ENCODE measurements at regions not wholly inside any gene's neighbourhood (a gene's known extent, or its start where the extent isn't known, plus 50 kb on each side); places are given as distances from the start of the nearest gene placed in this dataset.
"Not testable (repeated sequence)": the region's sequence is repeated elsewhere in the genome, so short reads cannot be mapped to it uniquely, and the experiment has no call there.

- H3K18ac ChIP-seq (ENCODE audit: extremely low read depth, low read length); H4K20me1 ChIP-seq (replicated peaks in 1 of 2; ENCODE audit: control insufficient read depth in 1 of 2, insufficient read depth in 2 of 2, low read length in 2 of 2); H2BK120ac ChIP-seq (replicated peaks; ENCODE audit: low read depth, low read length); H3K27ac ChIP-seq (ENCODE audit: low read depth, low read length); FAIRE-seq; H3K27me3 ChIP-seq (replicated peaks in 1 of 4; ENCODE audit: control insufficient read depth in 3 of 4, extremely low read depth in 1 of 4, insufficient read depth in 3 of 4, low read length in 3 of 4); H3K23ac ChIP-seq (ENCODE audit: insufficient read length); H2AK5ac ChIP-seq (ENCODE audit: low read depth, low read length); H3K56ac ChIP-seq (replicated peaks; ENCODE audit: insufficient read length, low read depth, low read length); DNase-seq (ENCODE audit: low read depth in 1 of 2, low spot score in 2 of 2); H3K4ac ChIP-seq (replicated peaks; ENCODE audit: insufficient read length, low read depth, low read length); H3K14ac ChIP-seq (ENCODE audit: insufficient read length); H2BK5ac ChIP-seq (ENCODE audit: low read depth, low read length); H4K8ac ChIP-seq (ENCODE audit: extremely low read depth, insufficient read depth, low read length); H2BK12ac ChIP-seq (ENCODE audit: low read depth, low read length); H3K36me3 ChIP-seq (ENCODE audit: control insufficient read depth in 2 of 4, insufficient read depth in 4 of 4, low read length in 3 of 4); H3K4me2 ChIP-seq (ENCODE audit: insufficient read depth in 1 of 2, low read depth in 2 of 2, low read length in 2 of 2); H3K4me1 ChIP-seq (replicated peaks in 1 of 4; ENCODE audit: control insufficient read depth in 3 of 4, insufficient read depth in 4 of 4, low read length in 3 of 4); H2AFZ ChIP-seq (ENCODE audit: low read length); POLR2A ChIA-PET (ENCODE audit: partially characterized antibody); H3K4me3 ChIP-seq (ENCODE audit: extremely low read depth in 1 of 4, insufficient read depth in 2 of 4, low read depth in 3 of 4, low read length in 4 of 4); H2BK15ac ChIP-seq (ENCODE audit: low read length); H2BK20ac ChIP-seq (ENCODE audit: low read length); H3K9ac ChIP-seq (replicated peaks in 1 of 4; ENCODE audit: extremely low read depth in 1 of 4, low read depth in 3 of 4, low read length in 3 of 4); H3K9me3 ChIP-seq (ENCODE audit: insufficient read depth in 2 of 2, low read depth in 1 of 2, low read length in 1 of 2); H3K79me2 ChIP-seq (ENCODE audit: control insufficient read depth in 1 of 2, insufficient read depth in 2 of 2, low read length in 2 of 2); H4K5ac ChIP-seq (ENCODE audit: insufficient read length, low read depth, low read length); H3K23me2 ChIP-seq (ENCODE audit: low read depth, low read length); H4K91ac ChIP-seq (replicated peaks; ENCODE audit: insufficient read length, low read length); H3K79me1 ChIP-seq (ENCODE audit: low read depth, low read length): not testable (repeated sequence)
- 97% methylated on average over 4 of the region's 4 CpGs; no CpG with 5 or more reads in 1 of the 2 experiments for WGBS, 2 experiments (ENCODE audit: extremely low coverage in 1 of 2, insufficient coverage in 1 of 2, insufficient read length in 1 of 2, insufficient replicate concordance in 2 of 2, low coverage in 1 of 2, low lambda C conversion rate in 2 of 2, missing lambda C conversion rate in 1 of 2)
- CTCF ChIA-PET (ENCODE audit: partially characterized antibody), result interaction anchor here (0.6 to 5.3 kb wide), 4 partner anchors 112 to 238 kb away, joined by 3 to 34 read pairs (median 3); no protein-coding TSS in a partner anchor
Observed at GRCh38 chr5:154633744-154634143, 121.4 kb upstream of the LARP1 start.
